ENCODE measurements at regions not wholly inside any gene's neighbourhood (a gene's known extent, or its start where the extent isn't known, plus 50 kb on each side); places are given as distances from the start of the nearest gene placed in this dataset.

DNA sequence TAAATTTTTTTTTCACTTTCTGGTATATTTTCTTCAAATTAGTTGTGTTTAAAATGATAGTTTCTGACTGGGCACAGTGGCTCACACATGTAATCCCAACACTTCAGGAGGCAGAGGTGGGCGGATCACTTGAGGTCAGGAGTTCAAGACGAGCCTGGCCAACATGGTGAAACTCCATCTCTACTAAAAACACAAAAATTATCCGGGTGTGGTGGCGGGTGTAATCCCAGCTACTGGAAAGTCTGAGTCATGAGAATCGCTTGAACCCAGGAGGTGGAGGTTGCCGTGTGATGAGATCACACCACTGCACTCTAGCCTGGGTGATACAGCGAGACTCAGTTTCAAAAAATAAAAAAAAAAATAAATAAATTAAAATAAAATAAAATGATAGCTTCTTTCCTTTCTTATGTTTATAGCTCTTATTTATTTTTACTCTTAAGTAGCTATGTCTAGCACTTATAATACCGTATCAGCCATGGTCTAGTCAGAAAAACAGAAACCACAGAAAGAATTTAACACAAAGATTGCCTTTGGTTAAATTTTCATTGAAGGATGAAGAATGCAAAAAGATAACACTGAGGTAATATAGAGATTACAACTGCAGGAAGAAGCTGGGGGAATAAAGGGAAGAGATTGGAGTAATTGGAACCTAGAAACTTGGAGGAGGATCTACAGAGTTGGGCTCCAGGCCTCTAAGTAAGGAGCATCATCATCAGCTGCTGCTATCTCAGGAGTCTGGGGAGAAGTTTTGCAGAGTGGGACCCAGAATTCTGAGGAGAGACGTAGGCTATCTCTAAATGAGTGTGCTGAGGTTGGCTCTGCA, 54.7 kb upstream of the MBOAT2 start:
- H3K36me3 ChIP-seq (ENCODE audit: insufficient read depth in 1 of 2, low read depth in 1 of 2): no peaks in the 10 kb centered on the region
- H3K4me3 ChIP-seq: no peak overlapping the region
- no peak for ATAC-seq
- no peaks in the 10 kb centered on the region for H3K9me3 ChIP-seq
- TF ChIP-seq, protein P1, sequence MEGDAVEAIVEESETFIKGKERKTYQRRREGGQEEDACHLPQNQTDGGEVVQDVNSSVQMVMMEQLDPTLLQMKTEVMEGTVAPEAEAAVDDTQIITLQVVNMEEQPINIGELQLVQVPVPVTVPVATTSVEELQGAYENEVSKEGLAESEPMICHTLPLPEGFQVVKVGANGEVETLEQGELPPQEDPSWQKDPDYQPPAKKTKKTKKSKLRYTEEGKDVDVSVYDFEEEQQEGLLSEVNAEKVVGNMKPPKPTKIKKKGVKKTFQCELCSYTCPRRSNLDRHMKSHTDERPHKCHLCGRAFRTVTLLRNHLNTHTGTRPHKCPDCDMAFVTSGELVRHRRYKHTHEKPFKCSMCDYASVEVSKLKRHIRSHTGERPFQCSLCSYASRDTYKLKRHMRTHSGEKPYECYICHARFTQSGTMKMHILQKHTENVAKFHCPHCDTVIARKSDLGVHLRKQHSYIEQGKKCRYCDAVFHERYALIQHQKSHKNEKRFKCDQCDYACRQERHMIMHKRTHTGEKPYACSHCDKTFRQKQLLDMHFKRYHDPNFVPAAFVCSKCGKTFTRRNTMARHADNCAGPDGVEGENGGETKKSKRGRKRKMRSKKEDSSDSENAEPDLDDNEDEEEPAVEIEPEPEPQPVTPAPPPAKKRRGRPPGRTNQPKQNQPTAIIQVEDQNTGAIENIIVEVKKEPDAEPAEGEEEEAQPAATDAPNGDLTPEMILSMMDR (IDR thresholded peaks at IDR 0.05): no peak
- WGBS, 3 donors: 53 to 63% (median 62%) methylated on average over 9 of the region's 9 CpGs
- no peaks in the 10 kb centered on the region for H3K27me3 ChIP-seq (ENCODE audit: insufficient read depth in 3 of 3, low read length in 2 of 3)
- no peak overlapping the region for H3K27ac ChIP-seq
- no peaks in the 10 kb centered on the region for H3K4me1 ChIP-seq
- no peak for DNase-seq
- intact Hi-C loops (cut with DNase I): no loop called here

DNA sequence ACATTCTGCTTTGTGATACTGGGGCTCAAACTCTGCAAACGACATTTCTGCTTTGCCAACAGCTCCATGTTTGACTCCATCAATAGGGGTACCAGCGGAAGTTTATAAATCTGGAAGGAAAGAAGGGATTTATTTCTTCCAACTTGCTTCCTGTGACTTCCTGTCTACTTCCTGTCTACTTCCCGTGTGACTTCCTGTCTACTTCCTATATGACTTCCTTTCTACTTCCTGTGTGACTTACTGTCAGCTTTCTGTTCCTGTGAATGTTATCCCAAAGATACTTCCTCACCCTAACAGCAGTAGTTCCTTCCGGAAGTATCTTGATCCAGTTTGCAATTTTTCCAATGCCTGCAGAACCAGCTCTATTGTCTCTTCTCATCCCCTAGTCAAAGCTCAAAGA, 52.0 kb upstream of the MBOAT2 start:
- WGBS, 3 donors: 72 to 74% (median 73%) methylated on average over 4 of the region's 4 CpGs
- no peaks in the 10 kb centered on the region for H3K9me3 ChIP-seq
- no peak for ATAC-seq

DNA sequence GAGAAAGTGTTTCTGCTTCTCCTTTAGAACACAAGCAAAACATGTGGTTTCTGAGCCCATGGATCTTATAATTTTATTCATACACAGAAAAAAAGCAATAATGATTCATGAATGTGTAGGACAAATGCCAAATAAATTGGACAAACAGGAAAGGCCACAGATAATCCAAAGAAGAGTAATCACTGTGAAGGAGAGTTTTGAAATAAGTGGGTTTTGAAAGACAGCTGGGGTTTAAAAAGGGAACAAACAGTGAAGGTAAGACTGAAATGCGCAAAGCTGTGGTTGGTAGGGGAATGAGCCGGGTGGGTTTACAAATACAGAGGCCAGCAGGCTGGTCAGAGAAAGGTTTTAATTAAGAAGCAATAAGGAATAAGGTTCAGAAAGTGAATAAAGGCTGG, 50.0 kb upstream of the MBOAT2 start:
- Histone ChIP-seq H3K9me3 (no peaks in the 10 kb centered on the region), H3K27me3 (ENCODE audit: insufficient read depth in 3 of 3, low read length in 2 of 3) (no peaks in the 10 kb centered on the region), H3K36me3 (ENCODE audit: insufficient read depth in 1 of 2, low read depth in 1 of 2) (no peaks in the 10 kb centered on the region), H3K4me3 (no peak overlapping the region), H3K27ac (no peak overlapping the region), H3K4me1 (no peaks in the 10 kb centered on the region)
- 80 to 93% (median 86%) methylated on average over 2 of the region's 2 CpGs for WGBS, 3 donors
- DNase-seq: no peak
- intact Hi-C loops (cut with DNase I): no loop called here
- ATAC-seq: no peak
- TF ChIP-seq, protein P1 (IDR thresholded peaks at IDR 0.05): no peak

More for the DNA sequence above, 52.0 kb upstream of the MBOAT2 start:
- intact Hi-C loops (cut with DNase I): no loop called here
- Histone ChIP-seq H3K27ac (no peak overlapping the region), H3K4me1 (no peaks in the 10 kb centered on the region), H3K27me3 (ENCODE audit: insufficient read depth in 3 of 3, low read length in 2 of 3) (no peaks in the 10 kb centered on the region), H3K4me3 (no peak overlapping the region), H3K36me3 (ENCODE audit: insufficient read depth in 1 of 2, low read depth in 1 of 2) (no peaks in the 10 kb centered on the region)
- no peak for DNase-seq
- TF ChIP-seq, protein P1 (IDR thresholded peaks at IDR 0.05): no peak
